NCI-H2227 treated with DMSO at 0.1 percent for 48 hours (cell line): ENCODE measurements at regions not wholly inside any gene's neighbourhood (a gene's known extent, or its start where the extent isn't known, plus 50 kb on each side); places are given as distances from the start of the nearest gene placed in this dataset.
"Not testable (repeated sequence)": the region's sequence is repeated elsewhere in the genome, so short reads cannot be mapped to it uniquely, and the experiment has no call there.

Experiments
- DNase-seq: peaks from one replicate; lab custom pipeline; 2025; lab: John Stamatoyannopoulos, UW

DNA sequence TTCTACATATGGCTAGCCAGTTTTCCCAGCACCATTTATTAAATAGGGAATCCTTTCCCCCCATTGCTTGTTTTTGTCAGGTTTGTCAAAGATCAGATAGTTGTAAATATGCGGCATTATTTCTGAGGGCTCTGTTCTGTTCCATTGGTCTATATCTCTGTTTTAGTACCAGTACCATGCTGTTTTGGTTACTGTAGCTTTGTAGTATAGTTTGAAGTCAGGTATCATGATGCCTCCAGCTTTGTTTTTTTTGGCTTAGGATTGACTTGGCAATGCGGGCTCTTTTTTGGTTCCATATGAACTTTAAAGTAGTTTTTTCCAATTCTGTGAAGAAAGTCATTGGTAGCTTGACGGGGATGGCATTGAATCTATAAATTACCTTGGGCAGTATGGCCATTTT is 60.0 kb upstream of the GPC3 start:
- DNase-seq: not testable (repeated sequence)

GRCh38 chrX:134067107-134067506 is 81.7 kb upstream of the GPC3 start:
- not testable (repeated sequence) for DNase-seq

GRCh38 chrX:134071899-134072298 is 86.5 kb upstream of the GPC3 start:
- DNase-seq: not testable (repeated sequence)

DNA sequence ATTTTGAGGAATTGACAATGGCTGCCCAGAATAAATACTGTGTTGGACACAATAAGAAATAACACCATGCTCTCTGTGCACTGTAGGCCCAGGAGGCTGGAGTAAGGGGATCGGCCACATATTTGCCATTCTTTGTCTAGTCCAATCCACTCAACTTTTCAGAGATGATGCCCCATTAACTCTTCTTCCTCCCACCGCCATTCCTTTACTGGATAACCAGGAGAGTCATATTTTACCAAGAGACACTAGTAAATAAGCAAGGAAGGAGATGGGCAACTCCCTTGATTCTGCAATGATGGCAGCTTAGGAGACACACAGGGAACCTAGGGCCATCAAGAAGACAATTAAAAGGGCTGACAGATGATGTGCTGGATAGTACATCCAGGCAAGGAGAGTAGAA is 87.9 kb upstream of the GPC3 start:
- no peak for DNase-seq

DNA sequence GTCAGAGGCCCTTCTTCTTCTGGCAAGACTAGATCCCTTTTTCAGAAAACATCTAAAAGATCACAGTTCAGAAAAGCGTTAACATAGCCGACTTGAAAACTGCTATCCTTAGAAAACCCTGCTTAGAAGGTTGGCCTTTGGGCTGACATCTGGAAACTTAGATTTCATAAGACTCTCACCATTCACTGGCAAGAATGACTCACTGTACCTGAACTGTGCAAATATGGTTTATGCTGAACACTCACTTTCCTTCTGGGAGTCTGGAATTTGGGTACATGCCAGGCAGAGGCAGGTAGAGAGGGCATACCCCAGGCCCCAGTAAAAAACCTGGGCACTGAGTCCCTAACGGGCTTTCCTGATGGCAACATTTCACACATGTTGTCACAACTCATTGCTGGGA is 88.8 kb upstream of the GPC3 start:
- DNase-seq: no peak

- DNase-seq: no peak
Observed at GRCh38 chrX:134075894-134076718, 90.7 kb upstream of the GPC3 start.

DNA sequence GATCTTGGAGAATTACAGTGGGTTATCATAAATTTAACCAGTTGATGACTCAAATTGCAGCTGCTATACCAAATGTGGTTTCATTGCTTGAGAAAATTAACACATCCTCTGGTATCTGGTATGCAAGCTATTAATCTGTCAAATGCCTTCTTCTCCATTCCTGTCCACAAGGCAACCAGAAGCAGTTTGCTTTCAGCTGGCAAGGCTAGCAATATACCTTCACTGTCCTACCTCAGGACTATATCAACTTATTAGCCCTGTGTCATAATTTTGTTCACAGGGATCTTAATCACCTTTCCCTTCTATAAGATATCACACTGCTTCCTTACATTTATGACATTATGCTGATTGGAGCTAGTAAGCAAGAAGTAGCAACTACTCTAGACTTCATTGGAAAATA is 110.0 kb upstream of the GPC3 start:
- DNase-seq: no peak

DNA sequence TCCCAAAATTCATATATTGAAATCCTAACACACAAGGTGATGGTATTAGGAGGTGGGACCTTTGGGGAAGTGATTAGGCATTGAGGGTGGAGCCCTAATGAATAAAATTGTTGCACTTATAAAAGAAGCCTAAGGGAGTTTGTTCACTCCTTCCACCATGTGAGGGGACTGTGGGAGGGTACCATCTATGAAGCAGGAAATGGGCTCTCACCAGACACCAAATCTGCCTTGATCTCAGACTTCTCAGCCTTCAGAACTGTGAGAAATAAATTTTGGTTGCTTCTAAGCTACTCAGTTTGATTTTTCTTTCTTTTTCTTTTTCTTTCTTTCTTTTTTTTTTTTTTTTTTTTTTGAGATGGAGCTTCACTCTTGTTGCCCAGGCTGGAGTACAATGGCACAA is 116.2 kb upstream of the GPC3 start:
- no peak for DNase-seq

DNA sequence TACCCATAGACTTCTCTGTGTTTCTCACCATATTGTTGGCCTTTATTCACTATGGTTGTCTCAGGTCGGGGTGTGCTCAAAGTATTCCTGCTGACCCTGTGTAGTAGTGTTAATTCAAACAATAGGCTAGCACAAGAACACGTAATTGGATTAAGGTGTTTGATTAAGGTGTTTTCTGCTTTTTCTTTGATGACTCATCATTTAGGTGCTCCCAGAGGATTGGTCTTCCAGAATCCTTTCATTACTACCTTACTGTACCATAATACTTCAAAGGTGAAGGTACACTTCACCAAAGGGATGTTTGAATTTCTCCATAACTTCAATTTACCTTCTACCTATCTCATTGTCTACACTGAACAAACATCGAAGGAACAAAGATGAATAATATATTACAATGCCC is 121.7 kb upstream of the CCDC160 start:
- DNase-seq: no peak

DNA sequence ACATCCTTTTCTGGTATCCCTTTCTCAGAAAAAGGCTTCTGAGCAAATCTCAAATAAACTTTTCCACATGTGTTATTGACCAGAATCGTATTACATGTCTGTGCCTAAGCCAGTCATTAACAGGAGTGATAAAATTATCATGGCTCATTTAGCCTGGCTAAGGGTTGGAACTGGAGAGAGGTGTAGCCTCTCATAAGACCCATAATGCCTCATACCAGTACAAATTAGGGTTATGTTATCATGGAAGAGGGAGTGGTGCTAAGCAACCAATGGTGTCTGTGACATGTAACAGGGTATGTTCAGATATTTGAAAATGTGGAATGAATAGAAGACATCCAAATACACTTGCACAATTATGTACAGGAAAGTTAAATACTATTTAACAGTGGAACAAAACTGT is 99.6 kb upstream of the CCDC160 start:
- DNase-seq: no peak

- no peak for DNase-seq
Observed at GRCh38 chrX:134139090-134139489, 97.9 kb upstream of the CCDC160 start.

DNA sequence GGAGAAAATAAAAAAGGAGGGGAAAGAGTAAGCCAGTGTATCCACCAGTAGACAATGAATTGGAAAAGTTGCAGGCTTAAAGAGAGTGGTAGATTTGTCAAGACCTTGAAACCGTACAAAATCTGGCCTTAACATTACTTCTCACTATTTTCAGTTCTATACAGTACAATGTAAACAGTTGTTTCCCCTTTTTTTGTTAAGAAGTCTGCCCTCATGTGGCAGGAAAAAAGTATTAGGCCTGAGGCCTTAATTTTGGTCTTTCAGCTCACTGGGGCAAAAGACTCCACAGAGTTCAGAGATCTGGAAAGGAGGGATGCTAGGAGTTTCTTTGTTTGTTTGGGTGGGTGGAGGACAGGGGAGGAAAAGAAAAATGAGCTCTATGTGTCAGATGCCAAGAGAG is 92.8 kb upstream of the CCDC160 start:
- DNase-seq: no peak

GRCh38 chrX:134146493-134146892 is 90.5 kb upstream of the CCDC160 start:
- DNase-seq: no peak

DNA sequence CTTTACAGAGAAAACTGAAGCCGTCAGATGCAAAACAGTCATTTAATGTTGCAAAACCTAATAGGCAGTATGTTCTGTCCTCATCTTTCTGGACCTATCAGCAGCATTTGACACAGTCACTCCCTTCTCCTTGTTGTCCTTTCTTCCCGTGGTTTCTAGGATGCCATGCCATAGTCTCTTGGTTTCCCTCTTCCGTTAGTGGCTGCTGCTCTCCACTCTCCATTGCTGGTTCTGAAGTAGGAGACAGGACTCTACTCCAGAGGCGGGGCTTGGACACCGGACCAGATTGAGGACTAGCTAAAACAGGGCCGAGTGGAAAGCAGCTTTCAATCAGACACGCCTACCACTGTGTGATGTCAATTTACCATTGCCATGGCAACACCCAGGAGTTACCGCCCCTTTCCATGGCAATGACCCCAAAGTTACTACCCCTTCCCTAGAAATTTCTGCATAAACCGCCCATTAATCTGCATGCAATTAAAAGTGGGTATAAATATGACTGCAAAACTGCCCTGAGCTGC is 88.8 kb upstream of the CCDC160 start:
- DNase-seq: no peak

DNA sequence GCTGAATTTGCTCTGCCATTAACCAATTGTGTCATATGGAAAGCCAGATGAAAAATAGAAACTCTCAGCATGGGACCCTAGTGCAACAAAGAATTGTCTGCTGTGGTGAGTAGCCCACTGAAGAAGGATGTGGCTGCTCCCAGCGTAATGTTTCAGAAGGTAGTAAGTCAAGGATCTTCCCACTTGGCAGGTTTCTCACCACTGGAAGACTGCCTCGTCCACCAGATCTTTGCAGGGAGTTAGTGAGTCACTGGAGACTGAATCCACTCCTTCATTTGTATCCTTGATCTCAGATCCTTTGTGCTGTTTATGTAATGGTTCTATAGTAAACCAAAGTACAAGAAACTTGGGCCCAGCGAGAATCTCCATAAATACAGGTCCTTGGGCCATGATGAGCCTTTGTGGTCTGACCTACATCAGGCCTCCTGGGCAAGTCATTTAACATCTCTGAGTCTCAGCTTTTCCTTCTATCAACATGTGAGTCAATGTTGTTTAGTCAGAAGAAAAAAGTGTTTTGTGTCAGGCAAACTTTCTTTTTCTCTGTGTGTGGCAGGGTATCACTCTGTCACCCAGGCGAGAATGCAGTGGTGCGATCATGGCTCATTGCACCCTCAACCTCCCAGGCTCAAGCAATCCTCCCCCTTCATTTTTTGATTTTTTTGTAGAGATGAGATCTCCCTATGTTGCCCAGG is 78.0 kb upstream of the CCDC160 start:
- no peak for DNase-seq

- DNase-seq: no peak
Observed at GRCh38 chrX:134161162-134161561, 75.8 kb upstream of the CCDC160 start.

DNA sequence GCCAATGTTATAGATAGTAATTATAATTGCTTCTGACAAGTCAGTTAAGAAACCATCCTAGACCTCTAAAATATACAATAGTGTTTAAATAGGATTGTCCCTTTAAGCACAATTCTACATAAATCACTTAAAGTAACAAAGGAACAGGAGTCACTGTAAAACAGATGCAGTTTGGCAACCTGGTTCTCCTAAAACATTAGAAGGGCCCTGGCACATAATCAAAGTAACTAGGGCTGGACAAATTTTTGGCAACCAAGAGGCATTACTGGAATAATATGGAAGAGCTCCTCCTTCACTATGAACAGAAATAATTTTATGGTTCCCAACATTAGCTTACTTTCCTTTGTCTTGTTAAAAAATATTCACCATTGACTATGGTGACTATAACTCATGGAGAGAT is 75.0 kb upstream of the CCDC160 start:
- DNase-seq: no peak

- DNase-seq: no peak
Observed at GRCh38 chrX:134163836-134164235, 73.1 kb upstream of the CCDC160 start.

- no peak for DNase-seq
Observed at GRCh38 chrX:134167591-134168203, 69.3 kb upstream of the CCDC160 start.

DNA sequence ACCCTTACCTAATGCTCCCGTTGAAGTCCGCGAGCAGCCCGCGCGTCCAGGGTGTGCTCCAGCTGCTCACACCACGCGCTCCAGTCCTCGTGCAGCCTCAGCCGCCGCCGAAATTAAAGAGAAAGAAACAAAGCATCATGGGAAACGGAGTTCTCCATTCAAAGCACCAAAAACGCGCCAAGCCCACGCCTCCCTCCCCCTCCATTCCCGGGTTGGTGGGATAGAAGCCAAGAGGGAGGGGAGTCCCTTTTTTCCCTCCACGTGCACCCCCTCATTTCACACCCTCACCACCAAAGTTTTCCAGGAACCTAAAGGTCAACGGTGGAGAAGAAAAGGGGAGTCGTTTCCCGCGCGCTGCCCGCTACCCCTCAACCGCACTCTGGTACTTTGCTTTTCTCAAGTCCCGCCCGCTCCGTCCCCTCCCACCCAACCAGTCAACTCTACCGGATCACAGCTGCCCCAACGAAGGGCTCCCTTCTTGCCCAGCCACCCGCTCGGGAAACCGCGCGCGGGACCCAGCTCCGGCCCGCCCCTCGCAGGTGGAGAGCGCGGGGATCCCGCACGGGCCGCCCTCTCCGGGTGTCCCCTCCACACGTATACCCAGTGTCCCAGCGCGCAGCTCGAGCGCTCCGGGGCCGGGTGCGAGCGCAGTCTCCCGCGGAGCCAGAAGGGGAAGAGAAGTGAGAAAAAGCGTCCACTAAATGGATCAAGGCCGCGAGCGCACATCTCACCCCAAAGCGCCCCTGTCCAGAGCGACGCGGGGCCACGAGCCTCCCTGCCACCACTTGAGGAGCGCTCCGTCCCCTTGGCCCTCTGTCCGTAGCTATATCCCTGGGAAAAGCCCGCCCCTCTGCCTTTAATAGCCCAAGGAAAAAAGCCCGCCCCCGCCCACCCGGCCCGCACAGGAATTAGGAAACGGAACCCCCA is 65.1 kb upstream of the CCDC160 start:
- DNase-seq: peak; percentile 16

GRCh38 chrX:134172588-134173259 is 64.3 kb upstream of the CCDC160 start:
- no peak for DNase-seq
